B cell (primary cell): ENCODE measurements at regions not wholly inside any gene's neighbourhood (a gene's known extent, or its start where the extent isn't known, plus 50 kb on each side); places are given as distances from the start of the nearest gene placed in this dataset.

ENCODE experiments used
- EZH2 ChIP-seq: IDR thresholded peaks from 2 replicates; pipeline ENCODE4 v1.6.1; 2012; ENCODE audit warnings: borderline replicate concordance, low read depth, mild to moderate bottlenecking, moderate library complexity, low read length; ENCODE audit not compliant: insufficient read depth, poor library complexity, severe bottlenecking
- TF ChIP-seq, protein P1 (sequence below): fragments of 200-600 bp; IDR thresholded peaks from one replicate; pipeline ENCODE4 v1.8.0; 2022; ENCODE audit warnings: antibody characterized with exemption, mild to moderate bottlenecking

GRCh38 chr10:10630782-10631181 is 386.9 kb upstream of the CELF2 start:
- TF ChIP-seq EZH2 = no peak
- TF ChIP-seq, protein P1, sequence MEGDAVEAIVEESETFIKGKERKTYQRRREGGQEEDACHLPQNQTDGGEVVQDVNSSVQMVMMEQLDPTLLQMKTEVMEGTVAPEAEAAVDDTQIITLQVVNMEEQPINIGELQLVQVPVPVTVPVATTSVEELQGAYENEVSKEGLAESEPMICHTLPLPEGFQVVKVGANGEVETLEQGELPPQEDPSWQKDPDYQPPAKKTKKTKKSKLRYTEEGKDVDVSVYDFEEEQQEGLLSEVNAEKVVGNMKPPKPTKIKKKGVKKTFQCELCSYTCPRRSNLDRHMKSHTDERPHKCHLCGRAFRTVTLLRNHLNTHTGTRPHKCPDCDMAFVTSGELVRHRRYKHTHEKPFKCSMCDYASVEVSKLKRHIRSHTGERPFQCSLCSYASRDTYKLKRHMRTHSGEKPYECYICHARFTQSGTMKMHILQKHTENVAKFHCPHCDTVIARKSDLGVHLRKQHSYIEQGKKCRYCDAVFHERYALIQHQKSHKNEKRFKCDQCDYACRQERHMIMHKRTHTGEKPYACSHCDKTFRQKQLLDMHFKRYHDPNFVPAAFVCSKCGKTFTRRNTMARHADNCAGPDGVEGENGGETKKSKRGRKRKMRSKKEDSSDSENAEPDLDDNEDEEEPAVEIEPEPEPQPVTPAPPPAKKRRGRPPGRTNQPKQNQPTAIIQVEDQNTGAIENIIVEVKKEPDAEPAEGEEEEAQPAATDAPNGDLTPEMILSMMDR = no peak
